Karpas-422 (cell line): ENCODE measurements at regions not wholly inside any gene's neighbourhood (a gene's known extent, or its start where the extent isn't known, plus 50 kb on each side); places are given as distances from the start of the nearest gene placed in this dataset.

Experiments
- DNase-seq: peaks from one replicate; pipeline ENCODE4 v3.0.0-alpha.2; 2015
- H2AFZ ChIP-seq: fragments of 200-600 bp; sonication (generic); 2 replicates; pipeline ENCODE4 v1.6.1; 2014; ENCODE audit warnings: antibody characterized with exemption, low read length, mixed read lengths
- H3K27ac ChIP-seq: fragments of 200-600 bp; sonication (generic); 2 replicates; pipeline ENCODE4 v1.5.1; 2014; ENCODE audit warnings: mild to moderate bottlenecking, low read length, moderate library complexity
- H3K27me3 ChIP-seq: fragments of 200-600 bp; sonication (generic); 2 replicates; pipeline ENCODE4 v1.6.1; 2014; ENCODE audit warnings: low read length, mixed read lengths
- H3K36me3 ChIP-seq: fragments of 200-600 bp; sonication (generic); 2 replicates; pipeline ENCODE4 v1.6.1; 2014; ENCODE audit warnings: low read length, mixed read lengths; ENCODE audit not compliant: insufficient read depth
- H3K4me1 ChIP-seq: fragments of 200-600 bp; sonication (generic); 2 replicates; pipeline ENCODE4 v1.6.1; 2014; ENCODE audit warnings: mild to moderate bottlenecking, low read length, mixed read lengths
- H3K4me2 ChIP-seq: fragments of 200-600 bp; sonication (generic); 2 replicates; pipeline ENCODE4 v1.6.1; 2014; ENCODE audit warnings: low read length, low read depth, mild to moderate bottlenecking; ENCODE audit not compliant: poor library complexity, severe bottlenecking
- H3K4me3 ChIP-seq: fragments of 200-600 bp; sonication (generic); 2 replicates; pipeline ENCODE4 v1.5.1; 2014; ENCODE audit warnings: mild to moderate bottlenecking, antibody characterized with exemption, low read length, mixed read lengths
- H3K79me2 ChIP-seq: fragments of 200-600 bp; sonication (generic); 2 replicates; pipeline ENCODE4 v1.6.1; 2014; ENCODE audit warnings: mild to moderate bottlenecking, low read length, mixed read lengths
- H3K9ac ChIP-seq: fragments of 200-600 bp; sonication (generic); 2 replicates; pipeline ENCODE4 v1.6.0; 2014; ENCODE audit warnings: low read length
- H3K9me2 ChIP-seq: fragments of 200-600 bp; sonication (generic), shearing (Covaris generic); replicated peaks from 2 replicates; pipeline ENCODE4 v1.6.0; 2014; ENCODE audit warnings: mild to moderate bottlenecking, low read length, moderate library complexity; ENCODE audit not compliant: insufficient read depth
- H3K9me3 ChIP-seq: fragments of 300-700, 200-600 bp; sonication (generic); 2 replicates; pipeline ENCODE4 v1.6.1; 2014; ENCODE audit warnings: low read length, mixed read lengths
- H4K20me1 ChIP-seq: fragments of 200-600 bp; sonication (generic); 2 replicates; pipeline ENCODE4 v1.6.1; 2014; ENCODE audit warnings: mild to moderate bottlenecking, antibody characterized with exemption, low read length, low read depth; ENCODE audit not compliant: insufficient read depth

GRCh38 chr13:109874484-109875454, 88.4 kb upstream of the IRS2 start:
- no peak overlapping the region for H3K4me2 ChIP-seq
- no peaks in the 10 kb centered on the region for H3K36me3 ChIP-seq
- no peaks in the 10 kb centered on the region for H3K4me1 ChIP-seq
- H4K20me1 ChIP-seq: no peaks in the 10 kb centered on the region
- H2AFZ ChIP-seq: no peak overlapping the region
- no peaks in the 10 kb centered on the region for H3K79me2 ChIP-seq
- DNase-seq: no peak
- H3K27ac ChIP-seq: no peak overlapping the region
- no peaks in the 10 kb centered on the region for H3K9me3 ChIP-seq
- H3K4me3 ChIP-seq: no peak overlapping the region
- no peak overlapping the region for H3K9ac ChIP-seq
- H3K27me3 ChIP-seq: no peaks in the 10 kb centered on the region
- H3K9me2 ChIP-seq: no peaks in the 10 kb centered on the region

GRCh38 chr13:109873351-109874123, 87.2 kb upstream of the IRS2 start:
- no peaks in the 10 kb centered on the region for H3K4me1 ChIP-seq
- H2AFZ ChIP-seq: no peak overlapping the region
- no peaks in the 10 kb centered on the region for H3K36me3 ChIP-seq
- no peaks in the 10 kb centered on the region for H3K79me2 ChIP-seq
- H3K9me2 ChIP-seq: no peaks in the 10 kb centered on the region
- no peak overlapping the region for H3K9ac ChIP-seq
- no peak overlapping the region for H3K27ac ChIP-seq
- no peak overlapping the region for H3K4me3 ChIP-seq
- H3K27me3 ChIP-seq: no peaks in the 10 kb centered on the region
- H4K20me1 ChIP-seq: no peaks in the 10 kb centered on the region
- no peak for DNase-seq
- no peak overlapping the region for H3K4me2 ChIP-seq
- no peaks in the 10 kb centered on the region for H3K9me3 ChIP-seq

GRCh38 chr13:109872864-109873263, 86.5 kb upstream of the IRS2 start:
- H3K79me2 ChIP-seq: no peaks in the 10 kb centered on the region
- no peak overlapping the region for H3K4me2 ChIP-seq
- H3K27ac ChIP-seq: no peak overlapping the region
- no peaks in the 10 kb centered on the region for H4K20me1 ChIP-seq
- no peak overlapping the region for H3K9ac ChIP-seq
- no peaks in the 10 kb centered on the region for H3K9me3 ChIP-seq
- no peak overlapping the region for H2AFZ ChIP-seq
- no peak overlapping the region for H3K4me3 ChIP-seq
- H3K4me1 ChIP-seq: no peaks in the 10 kb centered on the region
- no peaks in the 10 kb centered on the region for H3K27me3 ChIP-seq
- H3K36me3 ChIP-seq: no peaks in the 10 kb centered on the region
- H3K9me2 ChIP-seq: no peaks in the 10 kb centered on the region
- no peak for DNase-seq

GRCh38 chr13:109870696-109871370, 84.5 kb upstream of the IRS2 start:
- H3K79me2 ChIP-seq: no peaks in the 10 kb centered on the region
- H2AFZ ChIP-seq: no peak overlapping the region
- H3K27ac ChIP-seq: no peak overlapping the region
- no peak for DNase-seq
- H3K9me3 ChIP-seq: no peaks in the 10 kb centered on the region
- no peak overlapping the region for H3K9ac ChIP-seq
- H4K20me1 ChIP-seq: no peaks in the 10 kb centered on the region
- H3K27me3 ChIP-seq: no peaks in the 10 kb centered on the region
- H3K36me3 ChIP-seq: no peaks in the 10 kb centered on the region
- H3K9me2 ChIP-seq: no peaks in the 10 kb centered on the region
- H3K4me1 ChIP-seq: no peaks in the 10 kb centered on the region
- H3K4me2 ChIP-seq: no peak overlapping the region
- no peak overlapping the region for H3K4me3 ChIP-seq

GRCh38 chr13:109870274-109870673, 83.9 kb upstream of the IRS2 start:
- no peak overlapping the region for H2AFZ ChIP-seq
- H3K4me3 ChIP-seq: no peak overlapping the region
- H3K9me3 ChIP-seq: no peaks in the 10 kb centered on the region
- DNase-seq: no peak
- H3K36me3 ChIP-seq: no peaks in the 10 kb centered on the region
- no peaks in the 10 kb centered on the region for H3K27me3 ChIP-seq
- no peak overlapping the region for H3K9ac ChIP-seq
- no peak overlapping the region for H3K27ac ChIP-seq
- H3K4me1 ChIP-seq: no peaks in the 10 kb centered on the region
- no peaks in the 10 kb centered on the region for H4K20me1 ChIP-seq
- H3K9me2 ChIP-seq: no peaks in the 10 kb centered on the region
- no peaks in the 10 kb centered on the region for H3K79me2 ChIP-seq
- no peak overlapping the region for H3K4me2 ChIP-seq

GRCh38 chr13:109869312-109870237, 83.2 kb upstream of the IRS2 start:
- no peaks in the 10 kb centered on the region for H3K9me3 ChIP-seq
- H3K4me2 ChIP-seq: no peak overlapping the region
- no peaks in the 10 kb centered on the region for H3K36me3 ChIP-seq

GRCh38 chr13:109868578-109869311, 82.4 kb upstream of the IRS2 start:
- H4K20me1 ChIP-seq: no peaks in the 10 kb centered on the region
- no peaks in the 10 kb centered on the region for H3K4me1 ChIP-seq
- H3K79me2 ChIP-seq: no peaks in the 10 kb centered on the region
- no peak for DNase-seq
- H3K9me2 ChIP-seq: no peaks in the 10 kb centered on the region
- no peak overlapping the region for H2AFZ ChIP-seq
- no peaks in the 10 kb centered on the region for H3K36me3 ChIP-seq
- H3K4me2 ChIP-seq: no peak overlapping the region
- H3K9ac ChIP-seq: no peak overlapping the region
- H3K27ac ChIP-seq: no peak overlapping the region
- no peak overlapping the region for H3K4me3 ChIP-seq
- H3K9me3 ChIP-seq: no peaks in the 10 kb centered on the region
- H3K27me3 ChIP-seq: no peaks in the 10 kb centered on the region

More at GRCh38 chr13:109869312-109870237, 83.2 kb upstream of the IRS2 start:
- no peak overlapping the region for H3K4me3 ChIP-seq
- H3K79me2 ChIP-seq: no peaks in the 10 kb centered on the region
- H3K9ac ChIP-seq: no peak overlapping the region
- no peaks in the 10 kb centered on the region for H3K27me3 ChIP-seq
- no peaks in the 10 kb centered on the region for H3K4me1 ChIP-seq
- H2AFZ ChIP-seq: no peak overlapping the region
- DNase-seq: no peak
- H4K20me1 ChIP-seq: no peaks in the 10 kb centered on the region
- no peaks in the 10 kb centered on the region for H3K9me2 ChIP-seq
- no peak overlapping the region for H3K27ac ChIP-seq
